Omental fat pad (tissue), 3 donors: ENCODE measurements at regions not wholly inside any gene's neighbourhood (a gene's known extent, or its start where the extent isn't known, plus 50 kb on each side); places are given as distances from the start of the nearest gene placed in this dataset.

Source experiments
- ATAC-seq: fragments of 150-250 bp; one replicate; pipeline ENCODE4 v1.9.1; 2016; ENCODE audit warnings: mild to moderate bottlenecking, moderate library complexity; ENCODE audit not compliant: low FRiP score
- DNase-seq: peaks from one replicate; pipeline ENCODE4 v3.0.0-alpha.2; 2019; ENCODE audit warnings: low spot score
- TF ChIP-seq, protein P1 (sequence below), 3 donors: fragments of 450-650 bp; IDR thresholded peaks; one replicate each; pipeline ENCODE4 v1.5.1; 2016 to 2017; ENCODE audit warnings: antibody characterized with exemption in 3 of 3, mild to moderate bottlenecking in 3 of 3, moderate library complexity in 2 of 3

DNA sequence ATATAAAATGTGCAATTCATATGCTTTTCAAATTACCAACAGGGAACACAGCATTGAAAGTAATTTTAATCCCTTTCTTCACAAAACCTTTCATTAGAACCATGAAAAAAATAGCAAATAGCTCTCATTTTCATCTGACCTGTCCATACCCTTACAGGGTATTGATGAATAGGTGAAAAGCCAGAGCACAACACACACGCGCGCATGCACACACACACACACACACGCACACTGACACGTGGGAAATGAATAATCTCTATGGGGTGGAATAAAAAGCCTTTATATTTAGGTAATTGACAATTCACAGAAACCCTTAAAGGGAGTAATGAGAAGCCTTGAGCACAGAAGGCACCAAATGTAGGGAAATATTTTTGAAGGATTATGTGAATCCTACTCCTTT, 76.2 kb upstream of the POU2AF2 start:
- TF ChIP-seq, protein P1, sequence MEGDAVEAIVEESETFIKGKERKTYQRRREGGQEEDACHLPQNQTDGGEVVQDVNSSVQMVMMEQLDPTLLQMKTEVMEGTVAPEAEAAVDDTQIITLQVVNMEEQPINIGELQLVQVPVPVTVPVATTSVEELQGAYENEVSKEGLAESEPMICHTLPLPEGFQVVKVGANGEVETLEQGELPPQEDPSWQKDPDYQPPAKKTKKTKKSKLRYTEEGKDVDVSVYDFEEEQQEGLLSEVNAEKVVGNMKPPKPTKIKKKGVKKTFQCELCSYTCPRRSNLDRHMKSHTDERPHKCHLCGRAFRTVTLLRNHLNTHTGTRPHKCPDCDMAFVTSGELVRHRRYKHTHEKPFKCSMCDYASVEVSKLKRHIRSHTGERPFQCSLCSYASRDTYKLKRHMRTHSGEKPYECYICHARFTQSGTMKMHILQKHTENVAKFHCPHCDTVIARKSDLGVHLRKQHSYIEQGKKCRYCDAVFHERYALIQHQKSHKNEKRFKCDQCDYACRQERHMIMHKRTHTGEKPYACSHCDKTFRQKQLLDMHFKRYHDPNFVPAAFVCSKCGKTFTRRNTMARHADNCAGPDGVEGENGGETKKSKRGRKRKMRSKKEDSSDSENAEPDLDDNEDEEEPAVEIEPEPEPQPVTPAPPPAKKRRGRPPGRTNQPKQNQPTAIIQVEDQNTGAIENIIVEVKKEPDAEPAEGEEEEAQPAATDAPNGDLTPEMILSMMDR (IDR thresholded peaks at IDR 0.05) = no peak
- no peak for DNase-seq
- no peak for ATAC-seq

DNA sequence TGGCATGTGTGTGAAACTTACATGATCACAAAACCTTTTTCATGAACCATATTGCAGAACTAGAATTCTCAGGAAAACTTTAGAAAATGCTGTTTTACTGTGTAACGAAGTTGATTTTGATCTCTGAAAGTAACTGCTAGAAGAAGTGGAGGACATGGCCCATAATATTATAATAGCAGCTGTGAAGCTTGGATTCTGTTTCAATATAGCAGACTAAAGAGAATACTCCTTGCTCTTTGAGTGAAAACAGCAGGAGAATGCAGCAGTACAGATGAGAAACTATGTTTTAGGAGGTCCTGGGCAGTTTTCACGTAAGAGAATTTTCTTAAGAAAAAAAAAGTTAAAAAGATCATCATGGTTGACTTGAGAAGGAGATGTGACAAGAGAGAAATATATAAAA, 76.7 kb upstream of the POU2AF2 start:
- no peak for ATAC-seq
- TF ChIP-seq, protein P1 (IDR thresholded peaks at IDR 0.05) = no peak
- DNase-seq = no peak

DNA sequence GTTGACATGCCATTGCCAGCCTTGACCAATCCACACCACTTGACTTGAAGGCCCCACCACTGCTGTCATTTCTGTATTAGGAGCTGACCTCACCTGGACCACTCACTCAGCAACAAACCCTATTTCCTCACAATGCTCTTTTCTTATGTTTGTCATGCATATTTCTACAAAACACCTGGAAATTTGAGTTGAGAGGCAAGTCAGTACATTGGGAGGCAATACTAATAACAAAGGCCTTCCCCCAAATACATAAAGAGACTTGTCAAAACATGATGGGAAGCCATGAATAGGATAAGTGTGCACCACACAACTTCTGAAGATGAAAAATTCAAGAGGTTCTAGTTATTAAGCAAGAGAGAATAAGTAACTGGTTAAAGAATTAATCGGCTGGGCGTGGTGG, 77.9 kb upstream of the POU2AF2 start:
- no peak for ATAC-seq
- DNase-seq = no peak

DNA sequence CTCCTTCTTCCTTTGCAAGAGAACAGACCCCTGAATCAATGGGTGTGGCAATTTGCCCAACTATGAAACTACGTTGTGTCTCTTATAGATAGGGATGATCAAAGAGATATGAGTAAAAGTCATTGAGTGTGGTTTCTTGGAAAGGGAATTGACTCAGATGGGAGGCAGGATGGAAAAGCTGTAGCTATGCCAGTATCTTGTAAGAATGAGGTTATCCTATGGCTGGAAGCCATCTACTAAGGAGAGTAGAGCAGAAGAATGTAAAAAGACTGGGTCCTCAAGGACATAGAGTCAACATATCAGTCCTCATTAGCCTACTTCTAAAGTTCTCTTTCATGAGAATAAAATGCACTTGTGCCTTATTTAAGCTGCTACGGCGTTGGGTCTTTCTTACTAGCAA, 78.9 kb upstream of the POU2AF2 start:
- DNase-seq (no peak), ATAC-seq (no peak)
- TF ChIP-seq, protein P1 (IDR thresholded peaks at IDR 0.05) = no peak

More for the DNA sequence above, 77.9 kb upstream of the POU2AF2 start:
- TF ChIP-seq, protein P1 (IDR thresholded peaks at IDR 0.05) = no peak

DNA sequence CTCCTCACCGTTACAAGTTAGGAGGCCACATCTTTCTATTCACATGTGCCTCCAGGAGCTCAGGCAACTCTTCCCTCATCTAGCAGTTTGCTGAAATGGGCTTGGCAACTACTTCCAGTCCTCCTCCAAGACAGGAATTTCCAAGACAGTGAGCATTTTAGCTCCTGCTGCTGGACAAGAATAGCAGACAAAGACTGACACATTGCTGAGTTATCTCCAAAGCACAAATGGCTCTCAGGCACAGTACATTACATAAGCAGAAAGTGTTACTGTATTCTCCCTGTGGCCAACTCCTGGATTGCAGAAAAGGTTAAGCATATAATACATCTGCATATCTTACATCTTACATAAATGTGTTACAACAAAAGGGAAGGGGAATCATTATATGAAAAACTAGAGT, 83.2 kb upstream of the POU2AF2 start:
- ATAC-seq = no peak
- no peak for DNase-seq
- TF ChIP-seq, protein P1 (IDR thresholded peaks at IDR 0.05) = no peak

DNA sequence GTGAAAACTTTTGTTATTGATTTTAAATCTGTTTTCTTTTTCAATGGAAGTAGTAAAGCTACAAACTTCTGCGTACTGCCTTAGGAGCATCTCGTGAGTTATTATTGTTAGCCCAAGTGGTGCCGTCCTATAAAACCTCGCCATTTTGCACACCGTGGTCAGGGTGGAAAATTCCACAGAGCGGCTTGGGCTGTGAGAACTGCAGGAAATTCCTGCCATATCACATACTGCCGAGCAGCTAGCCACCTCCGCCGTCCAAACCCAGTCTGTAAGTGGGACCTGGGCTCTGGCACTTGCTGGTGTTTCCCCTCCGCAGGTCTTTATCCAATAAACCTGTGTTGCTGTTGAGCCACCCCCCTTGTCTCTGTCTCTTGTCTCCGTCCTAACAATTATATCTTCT, 88.0 kb upstream of the POU2AF2 start:
- ATAC-seq = no peak
- DNase-seq = no peak
- TF ChIP-seq, protein P1 (IDR thresholded peaks at IDR 0.05) = no peak

DNA sequence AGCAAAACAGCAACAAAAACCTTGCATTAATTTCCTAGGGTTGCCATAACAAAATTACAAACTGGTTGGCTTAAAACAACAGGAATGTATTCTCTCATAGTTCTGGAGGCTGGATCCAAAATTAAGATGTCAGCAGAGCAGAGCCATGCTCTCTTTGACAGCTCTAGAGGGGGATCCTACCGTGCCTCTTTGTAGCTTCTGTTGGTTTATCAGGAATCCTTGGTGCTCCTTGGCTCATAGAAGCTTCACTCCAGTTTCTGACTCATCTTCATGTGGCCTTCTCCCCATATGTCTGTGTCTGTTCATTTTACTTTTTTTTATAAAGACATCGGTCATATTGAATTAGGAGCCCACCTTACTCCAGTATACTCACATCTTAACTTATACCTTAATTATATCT, 90.5 kb upstream of the POU2AF2 start:
- ATAC-seq (no peak), DNase-seq (no peak)
- TF ChIP-seq, protein P1 (IDR thresholded peaks at IDR 0.05) = no peak
